ENCODE measurements at regions not wholly inside any gene's neighbourhood (a gene's known extent, or its start where the extent isn't known, plus 50 kb on each side); places are given as distances from the start of the nearest gene placed in this dataset.

DNA sequence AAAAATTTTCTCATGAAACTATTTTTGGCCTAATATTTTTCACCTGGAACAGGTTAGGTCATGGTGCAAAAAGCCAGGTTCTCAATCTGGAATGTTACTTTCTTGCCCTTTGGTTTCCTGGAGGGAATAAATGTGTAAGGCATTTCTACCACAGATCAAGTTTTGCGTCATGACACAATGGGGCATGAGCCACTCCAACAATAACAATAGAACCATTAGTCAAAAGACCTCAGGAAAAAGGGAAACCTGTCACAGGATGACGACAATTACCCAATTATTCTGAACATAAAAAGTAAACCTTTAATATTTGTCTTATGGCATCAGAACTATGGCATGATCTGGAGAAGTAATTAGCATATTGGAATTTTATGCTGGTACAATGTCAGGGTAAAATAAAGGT, 88.2 kb upstream of the HNRNPA3 start:
- Mint-ChIP-seq H3K27ac (no peak overlapping the region), H3K27me3 (ENCODE audit: low read depth in 2 of 2) (peaks cover 14 to 48% of the 10 kb centered on the region in 2 donors), H3K36me3 (no peaks in the 10 kb centered on the region), H3K4me3 (no peak overlapping the region), H3K4me1 (no peaks in the 10 kb centered on the region), H3K9me3 (no peaks in the 10 kb centered on the region)
- ATAC-seq (no peak), DNase-seq (no peak)
- Histone ChIP-seq H3K4me3 (ENCODE audit: low read length) (no peak overlapping the region), H3K27me3 (ENCODE audit: control insufficient read depth, insufficient read depth, low read length) (no peaks in the 10 kb centered on the region), H3K4me1 (ENCODE audit: control insufficient read depth, insufficient read depth, low read length) (no peaks in the 10 kb centered on the region), H3K9me3 (ENCODE audit: control insufficient read depth, insufficient read depth, low read length) (no peaks in the 10 kb centered on the region), H3K36me3 (ENCODE audit: control insufficient read depth, insufficient read depth, low read length) (no peaks in the 10 kb centered on the region), H3K27ac (ENCODE audit: low read length) (no peak overlapping the region)
- 83% methylated on average over 1 of the region's 2 CpGs for WGBS (ENCODE audit: insufficient coverage)
- TF ChIP-seq CTCF (IDR thresholded peaks at IDR 0.05): no peak
- intact Hi-C loops (cut with micrococcal nuclease): no loop called here

- H3K36me3 ChIP-seq (ENCODE audit: control insufficient read depth, insufficient read depth, low read length): no peaks in the 10 kb centered on the region
- H3K9me3 ChIP-seq (ENCODE audit: control insufficient read depth, insufficient read depth, low read length): no peaks in the 10 kb centered on the region
- H3K4me3 Mint-ChIP-seq: no peak overlapping the region
- H3K9me3 Mint-ChIP-seq: no peaks in the 10 kb centered on the region
- no peak overlapping the region for H3K4me3 ChIP-seq (ENCODE audit: low read length)
- H3K27ac Mint-ChIP-seq: no peak overlapping the region
- no peak overlapping the region for H3K27ac ChIP-seq (ENCODE audit: low read length)
- no peaks in the 10 kb centered on the region for H3K4me1 Mint-ChIP-seq
- WGBS (ENCODE audit: insufficient coverage): 95% methylated on average over 6 of the region's 6 CpGs
- no peaks in the 10 kb centered on the region for H3K36me3 Mint-ChIP-seq
- no peaks in the 10 kb centered on the region for H3K27me3 ChIP-seq (ENCODE audit: control insufficient read depth, insufficient read depth, low read length)
- TF ChIP-seq CTCF (IDR thresholded peaks at IDR 0.05): no peak
- H3K4me1 ChIP-seq (ENCODE audit: control insufficient read depth, insufficient read depth, low read length): no peaks in the 10 kb centered on the region
- no peak for DNase-seq
- H3K27me3 Mint-ChIP-seq (ENCODE audit: low read depth in 2 of 2): peaks cover 14 to 34% of the 10 kb centered on the region in 2 donors
- ATAC-seq: no peak
- intact Hi-C loops (cut with micrococcal nuclease): no loop called here
Measured at GRCh38 chr2:177127821-177128220, 84.8 kb upstream of the HNRNPA3 start.

DNA sequence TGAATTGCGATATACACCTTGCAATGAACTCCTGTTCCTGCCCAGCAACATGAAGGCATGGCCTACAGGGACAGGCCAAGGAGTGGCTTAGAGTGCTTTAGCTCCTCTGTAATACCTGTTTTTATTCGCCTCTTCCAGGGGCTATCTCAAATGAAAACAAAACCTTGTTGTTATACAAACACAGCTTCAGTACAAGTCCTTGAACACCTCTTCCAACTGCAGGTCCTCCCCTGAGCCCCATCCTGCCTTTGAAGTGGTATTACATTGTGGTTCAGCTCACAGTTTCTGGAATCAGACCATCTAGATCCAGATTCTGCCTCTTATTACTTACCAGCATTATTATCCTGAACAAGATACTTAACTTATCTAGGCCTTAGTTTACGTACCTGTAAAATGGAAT, 83.0 kb upstream of the HNRNPA3 start:
- Mint-ChIP-seq H3K9me3 (no peaks in the 10 kb centered on the region), H3K4me1 (no peaks in the 10 kb centered on the region), H3K36me3 (no peaks in the 10 kb centered on the region), H3K27me3 (ENCODE audit: low read depth in 2 of 2) (peaks cover 14 to 22% of the 10 kb centered on the region in 2 donors), H3K27ac (no peak overlapping the region), H3K4me3 (no peak overlapping the region)
- intact Hi-C loops (cut with micrococcal nuclease): no loop called here
- ATAC-seq (no peak), DNase-seq (no peak)
- WGBS (ENCODE audit: insufficient coverage): 91% methylated on average over 3 of the region's 3 CpGs
- Histone ChIP-seq H3K36me3 (ENCODE audit: control insufficient read depth, insufficient read depth, low read length) (no peaks in the 10 kb centered on the region), H3K9me3 (ENCODE audit: control insufficient read depth, insufficient read depth, low read length) (no peaks in the 10 kb centered on the region), H3K4me3 (ENCODE audit: low read length) (no peak overlapping the region), H3K27me3 (ENCODE audit: control insufficient read depth, insufficient read depth, low read length) (no peaks in the 10 kb centered on the region), H3K27ac (ENCODE audit: low read length) (no peak overlapping the region), H3K4me1 (ENCODE audit: control insufficient read depth, insufficient read depth, low read length) (no peaks in the 10 kb centered on the region)
- no peak for TF ChIP-seq CTCF (IDR thresholded peaks at IDR 0.05)

- no peaks in the 10 kb centered on the region for H3K4me1 ChIP-seq (ENCODE audit: control insufficient read depth, insufficient read depth, low read length)
- intact Hi-C loops (cut with micrococcal nuclease): no loop called here
- no peaks in the 10 kb centered on the region for H3K27me3 ChIP-seq (ENCODE audit: control insufficient read depth, insufficient read depth, low read length)
- no peaks in the 10 kb centered on the region for H3K9me3 ChIP-seq (ENCODE audit: control insufficient read depth, insufficient read depth, low read length)
- H3K4me3 Mint-ChIP-seq: no peak overlapping the region
- ATAC-seq (no peak), DNase-seq (no peak)
- no peak overlapping the region for H3K27ac Mint-ChIP-seq
- H3K27ac ChIP-seq (ENCODE audit: low read length): no peak overlapping the region
- no peaks in the 10 kb centered on the region for H3K4me1 Mint-ChIP-seq
- peaks cover 11 to 15% of the 10 kb centered on the region in 2 donors for H3K27me3 Mint-ChIP-seq (ENCODE audit: low read depth in 2 of 2)
- H3K36me3 Mint-ChIP-seq: no peaks in the 10 kb centered on the region
- H3K9me3 Mint-ChIP-seq: no peaks in the 10 kb centered on the region
- H3K36me3 ChIP-seq (ENCODE audit: control insufficient read depth, insufficient read depth, low read length): no peaks in the 10 kb centered on the region
- TF ChIP-seq CTCF (IDR thresholded peaks at IDR 0.05): no peak
- H3K4me3 ChIP-seq (ENCODE audit: low read length): no peak overlapping the region
Measured at GRCh38 chr2:177131858-177132257, 80.7 kb upstream of the HNRNPA3 start.

All from natural killer cell (primary cell).